NCI-H748 treated with DMSO at 0.1 percent for 48 hours (cell line): ENCODE measurements at regions not wholly inside any gene's neighbourhood (a gene's known extent, or its start where the extent isn't known, plus 50 kb on each side); places are given as distances from the start of the nearest gene placed in this dataset.
A peak's percentile ranks its signal among the peaks of the same experiment; 100 is the strongest.
"Not testable (repeated sequence)": the region's sequence is repeated elsewhere in the genome, so short reads cannot be mapped to it uniquely, and the experiment has no call there.

ENCODE experiments used
- DNase-seq: peaks from one replicate; lab custom pipeline; 2025; lab: John Stamatoyannopoulos, UW

DNA sequence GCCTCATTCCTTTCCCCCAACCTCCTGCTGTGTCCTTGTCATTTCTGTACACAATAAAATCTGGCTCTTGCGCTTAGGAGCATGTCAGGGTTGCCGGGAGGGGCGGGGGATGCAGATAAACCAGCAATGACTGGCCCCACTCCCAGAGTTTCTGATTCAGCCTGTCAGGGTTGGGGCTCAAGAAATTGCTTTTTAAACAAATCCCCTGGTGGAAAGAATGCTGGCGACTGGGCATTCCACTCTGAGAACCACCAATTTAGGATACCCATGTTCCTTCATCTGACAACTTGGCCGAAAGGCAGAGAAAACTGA is 376.4 kb downstream of the TCERG1L start:
- peak; percentile 6 for DNase-seq

DNA sequence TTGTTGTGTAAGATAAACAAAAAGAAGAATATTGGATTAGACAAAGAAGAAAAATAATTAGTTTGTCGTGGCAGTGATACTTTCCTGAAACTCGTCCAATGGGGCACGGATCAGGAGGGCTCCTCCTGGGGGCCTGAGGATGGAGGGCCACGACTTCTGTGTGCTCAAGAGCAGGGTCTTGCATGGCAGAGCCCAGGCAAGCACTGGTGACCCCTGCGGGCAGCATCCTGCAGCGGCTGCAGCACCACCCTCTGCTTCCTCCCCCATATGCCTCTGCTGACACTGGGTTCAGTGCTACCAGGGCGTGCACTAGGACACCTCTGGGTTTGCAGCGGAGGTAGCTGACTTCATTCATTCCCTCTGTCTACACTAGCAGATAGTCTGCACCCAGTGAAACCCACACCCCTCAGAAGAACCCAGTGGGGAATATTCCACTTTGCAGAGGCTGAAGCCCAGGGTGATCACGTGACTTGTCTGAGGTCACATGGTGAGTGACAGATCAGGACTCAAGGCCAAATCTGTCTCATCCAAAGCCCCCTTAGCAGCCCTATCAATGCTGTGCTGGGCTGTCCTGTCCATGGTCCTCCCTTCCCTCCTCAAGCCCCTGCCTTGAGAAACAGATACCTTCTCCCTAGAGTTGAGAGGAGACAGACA is 375.5 kb downstream of the TCERG1L start:
- DNase-seq, result no peak

- no peak for DNase-seq
These were observed 374.7 kb downstream of the TCERG1L start for GRCh38 chr10:130936851-130937250.

GRCh38 chr10:130938051-130938450 is 373.5 kb downstream of the TCERG1L start:
- no peak for DNase-seq

GRCh38 chr10:130938891-130939290 is 372.6 kb downstream of the TCERG1L start:
- DNase-seq, result not testable (repeated sequence)

GRCh38 chr10:130941886-130942285 is 369.6 kb downstream of the TCERG1L start:
- no peak for DNase-seq

DNA sequence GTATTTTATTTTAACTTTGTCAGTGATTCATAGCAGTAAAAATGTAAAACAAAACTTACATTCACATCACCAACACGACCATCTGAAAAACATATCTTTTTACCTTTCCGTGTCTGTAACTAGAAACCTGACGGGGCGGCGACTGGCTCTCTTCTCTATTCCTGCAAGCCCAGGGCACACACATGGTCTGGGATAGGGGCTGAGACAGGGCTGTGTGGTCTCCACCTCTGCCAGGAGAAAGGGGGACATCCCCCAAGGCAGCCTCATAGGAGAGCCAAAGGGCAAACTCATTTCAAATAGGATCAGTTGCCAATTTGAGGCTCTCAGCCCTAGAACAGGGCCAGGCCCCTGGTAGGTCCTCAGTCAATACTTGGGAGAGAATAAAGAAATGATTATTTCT is 359.4 kb downstream of the TCERG1L start:
- no peak for DNase-seq

- DNase-seq, result no peak
These were observed 357.1 kb downstream of the TCERG1L start for GRCh38 chr10:130954326-130954905.

- DNase-seq, result no peak
These were observed 355.3 kb downstream of the TCERG1L start for GRCh38 chr10:130956251-130956650.

GRCh38 chr10:130957423-130957822 is 354.1 kb downstream of the TCERG1L start:
- DNase-seq, result no peak

DNA sequence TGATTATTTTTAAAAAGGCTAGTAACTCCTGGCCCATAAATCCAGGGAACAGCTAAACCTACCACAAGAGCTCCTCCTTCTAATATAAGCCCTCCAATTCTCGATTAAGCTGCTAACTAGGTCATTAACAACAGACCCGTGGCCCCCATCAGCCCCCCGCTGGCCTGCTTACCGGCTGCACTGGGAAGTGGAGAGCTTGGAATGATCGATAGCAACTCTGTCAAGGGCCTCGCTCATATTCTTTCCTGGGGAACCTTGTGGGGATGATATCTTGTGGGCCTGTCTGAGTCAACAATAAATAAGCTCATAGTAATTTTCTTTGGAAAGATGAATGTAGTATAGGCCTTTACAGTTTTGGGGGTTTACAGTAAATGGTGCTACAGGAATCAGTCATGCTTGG is 353.5 kb downstream of the TCERG1L start:
- DNase-seq, result no peak

DNA sequence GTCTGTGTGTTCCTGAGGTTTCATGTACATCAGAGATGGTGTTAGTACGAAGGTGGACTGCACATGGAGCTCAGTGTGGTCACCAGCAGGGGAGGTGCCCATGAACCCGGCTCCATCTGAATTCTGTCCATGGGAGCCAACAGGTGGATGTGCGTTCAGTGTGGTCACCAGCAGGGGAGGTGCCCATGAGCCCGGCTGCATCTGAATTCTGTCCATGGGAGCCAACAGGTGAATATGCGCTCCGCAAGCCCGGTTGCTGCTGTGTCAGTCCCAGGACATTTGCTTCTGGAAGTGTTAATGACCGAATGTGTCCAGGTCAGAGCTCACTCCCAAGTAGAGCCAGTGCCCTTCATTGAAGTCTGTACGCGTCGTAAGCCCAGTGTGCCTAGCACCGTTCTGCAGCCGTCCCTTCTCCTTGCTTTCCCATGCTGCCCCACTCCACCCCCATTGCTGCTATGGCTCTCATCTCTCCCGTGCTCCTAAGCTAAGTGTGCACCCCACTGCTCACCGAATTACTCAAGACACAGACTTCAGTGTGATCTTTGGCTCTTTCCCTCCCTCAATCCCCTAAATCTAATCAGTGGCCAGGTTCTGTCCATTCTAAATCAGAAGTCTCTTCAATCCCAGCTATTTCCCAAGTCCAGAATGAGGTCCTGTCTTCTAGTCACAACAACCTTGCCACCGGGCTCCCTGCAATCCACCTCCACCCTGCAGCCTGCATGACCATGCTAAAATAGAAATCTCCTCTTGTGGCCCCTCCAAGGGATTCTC is 352.4 kb downstream of the TCERG1L start:
- no peak for DNase-seq

GRCh38 chr10:130959752-130960195 is 351.7 kb downstream of the TCERG1L start:
- no peak for DNase-seq

GRCh38 chr10:130960531-130960930 is 351.0 kb downstream of the TCERG1L start:
- no peak for DNase-seq

DNA sequence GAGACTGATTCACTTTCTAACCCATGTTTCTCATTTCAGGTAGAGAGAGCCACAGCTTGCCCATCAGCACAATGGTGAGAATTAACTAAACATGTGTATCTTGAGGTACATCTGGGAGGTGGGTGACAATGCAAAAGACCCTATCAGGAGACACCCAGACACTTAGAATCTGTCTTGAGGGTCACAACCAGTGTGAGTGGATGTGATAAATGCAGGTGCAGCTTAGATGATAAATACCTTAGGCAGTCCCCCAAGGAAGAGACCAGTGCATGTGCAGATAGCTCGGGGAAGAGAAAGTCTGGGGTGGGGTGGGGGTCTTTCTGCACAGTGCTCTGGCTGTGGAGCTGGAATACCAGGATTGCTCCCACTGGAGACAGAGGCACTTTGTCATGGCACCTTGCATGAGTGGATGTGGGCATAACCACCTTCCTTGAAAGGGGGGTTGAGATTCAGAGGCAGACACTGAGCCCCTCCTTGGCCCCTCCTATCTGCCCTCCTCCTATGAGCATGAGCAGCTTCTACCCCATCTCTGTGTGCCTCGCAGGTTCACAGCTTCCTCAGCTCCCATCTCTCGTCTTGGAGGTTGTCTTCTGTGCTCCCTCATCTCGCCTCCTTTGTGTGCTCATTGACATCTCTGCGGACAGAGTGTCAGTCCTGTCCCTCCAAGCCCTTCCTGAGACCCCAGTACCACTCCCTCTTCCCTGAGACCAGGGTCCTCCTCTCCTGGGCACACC is 349.8 kb downstream of the TCERG1L start:
- no peak for DNase-seq

DNA sequence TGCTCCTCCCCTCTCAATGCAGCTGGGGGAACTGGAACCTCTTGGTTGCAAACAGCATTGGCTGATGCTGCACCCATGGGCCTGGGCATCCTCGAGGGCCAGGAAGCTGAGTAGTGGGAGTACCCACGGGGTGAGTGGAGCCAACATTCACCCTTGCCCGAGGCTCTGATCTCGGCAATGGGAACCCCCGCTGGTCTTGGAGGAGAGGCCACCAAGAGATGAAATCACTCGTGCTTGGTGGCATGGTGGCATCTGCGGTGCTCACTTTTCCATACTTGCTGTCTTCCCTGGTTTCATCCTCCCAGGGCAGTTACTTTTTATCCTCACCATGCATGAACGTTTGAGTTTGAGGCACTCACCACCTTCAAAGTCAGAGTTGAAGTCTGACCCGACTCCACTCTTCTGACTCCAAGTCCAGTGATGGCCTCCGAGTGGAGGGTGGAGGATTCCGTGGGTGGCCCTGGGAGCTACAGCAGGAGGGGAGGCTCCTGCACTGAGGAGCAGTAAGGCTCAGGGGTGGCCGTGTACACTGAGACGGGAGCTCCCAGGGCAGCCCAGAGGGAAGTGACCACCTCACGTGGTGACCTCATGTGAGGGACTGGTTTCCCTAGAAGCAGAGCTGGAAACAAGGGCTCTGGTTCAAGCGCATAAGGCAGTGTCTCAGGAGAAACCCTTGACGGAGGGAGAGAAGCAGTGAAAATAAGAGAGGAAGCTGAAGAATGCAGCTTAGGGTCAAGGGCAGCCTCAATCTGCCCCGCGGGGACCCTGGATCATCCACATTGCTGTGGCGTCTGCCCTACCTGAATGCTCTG is 349.1 kb downstream of the TCERG1L start:
- no peak for DNase-seq

- no peak for DNase-seq
These were observed 348.5 kb downstream of the TCERG1L start for GRCh38 chr10:130963052-130963393.

GRCh38 chr10:130963786-130964522 is 347.6 kb downstream of the TCERG1L start:
- no peak for DNase-seq

DNA sequence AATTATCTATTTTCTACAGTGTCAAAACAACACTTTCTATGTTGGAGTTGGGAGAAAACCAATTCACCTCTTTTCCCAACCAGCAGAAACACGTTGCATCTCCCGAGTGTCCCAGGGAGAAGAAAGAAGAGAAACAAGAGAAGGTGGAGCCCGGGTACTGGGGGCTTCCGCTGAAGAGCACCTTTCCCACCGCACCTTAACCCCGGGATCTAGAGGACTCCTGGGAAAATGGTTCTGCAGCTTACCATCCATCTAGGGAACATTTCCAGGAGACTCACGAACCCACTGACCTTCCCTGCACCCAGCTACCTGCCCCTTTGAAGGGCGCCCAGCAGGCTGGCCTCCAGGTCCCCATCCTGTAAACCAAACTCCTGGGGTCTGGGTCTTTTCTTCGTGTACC is 346.8 kb downstream of the TCERG1L start:
- DNase-seq, result no peak

GRCh38 chr10:130967161-130967560 is 344.4 kb downstream of the TCERG1L start:
- DNase-seq, result no peak

GRCh38 chr10:130967784-130968183 is 343.7 kb downstream of the TCERG1L start:
- DNase-seq, result no peak
